ENCODE measurements at regions not wholly inside any gene's neighbourhood (a gene's known extent, or its start where the extent isn't known, plus 50 kb on each side); places are given as distances from the start of the nearest gene placed in this dataset.

DNA sequence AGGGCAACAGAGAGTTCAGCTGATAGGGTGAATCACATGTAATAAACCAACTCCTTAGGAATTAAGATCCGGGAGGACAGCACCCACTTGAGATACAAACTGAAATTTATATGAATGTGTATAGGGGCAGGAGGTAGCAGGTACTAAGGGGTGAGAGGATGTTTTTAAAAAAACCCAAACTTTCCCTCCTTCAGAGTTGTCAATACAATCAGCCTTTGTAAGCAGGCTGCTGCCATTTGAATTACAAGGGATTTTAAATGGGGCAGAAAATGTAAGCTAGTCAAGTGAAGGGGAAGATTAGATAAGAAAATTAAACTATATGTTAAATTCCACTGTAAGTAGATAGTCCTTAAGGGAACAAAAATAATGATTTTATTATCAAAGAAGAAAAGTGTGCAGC, 1239.7 kb upstream of the CELF4 start:
- ChIA-PET CTCF (interaction anchor here (0.7 kb wide), 1 partner anchor 1331 kb away, joined by 3 read pairs; no protein-coding TSS in a partner anchor), POLR2A (no interaction called here)
- TF ChIP-seq FOXA1 (IDR thresholded peaks at IDR 0.05) (no peak), SUZ12 (IDR thresholded peaks at IDR 0.05) (no peak), SP1 (IDR thresholded peaks at IDR 0.05) (no peak), FOXM1 (IDR thresholded peaks at IDR 0.05; ENCODE audit: borderline replicate concordance) (no peak), NFRKB (IDR thresholded peaks at IDR 0.05) (no peak), ARNT (IDR thresholded peaks at IDR 0.05) (no peak), BHLHE40 (IDR thresholded peaks at IDR 0.05; ENCODE audit: borderline replicate concordance) (no peak), FOXK2 (IDR thresholded peaks at IDR 0.05) (no peak), ZNF384 (IDR thresholded peaks at IDR 0.05) (no peak), CTBP1 (IDR thresholded peaks at IDR 0.05; ENCODE audit: borderline replicate concordance) (no peak), HDGF (IDR thresholded peaks at IDR 0.05; ENCODE audit: borderline replicate concordance) (no peak), ELF4 (IDR thresholded peaks at IDR 0.05) (no peak)

DNA sequence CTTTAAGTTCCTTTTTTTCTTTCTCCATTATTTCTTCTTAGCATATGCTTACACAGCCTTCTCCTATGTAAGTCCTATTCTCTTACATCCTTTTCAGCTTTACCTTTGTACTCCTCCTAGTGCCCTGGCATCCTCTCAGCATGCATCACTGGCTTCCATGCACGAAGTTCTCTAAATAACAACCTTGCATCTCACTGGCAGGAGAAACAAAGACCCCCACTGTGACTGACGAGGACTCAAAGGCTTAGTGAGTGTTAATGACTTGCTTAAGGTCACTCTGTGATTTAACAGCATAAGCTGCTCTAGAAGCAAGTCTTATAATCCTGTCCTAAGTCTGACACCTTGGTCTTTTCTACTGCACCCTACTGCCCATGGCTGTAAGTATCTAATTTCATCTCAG, 1236.0 kb upstream of the CELF4 start:
- no peak for DNase-seq (ENCODE audit: extremely low spot score)
- no peak for TF ChIP-seq FOXK2 (IDR thresholded peaks at IDR 0.05)
- TF ChIP-seq ELF4 (IDR thresholded peaks at IDR 0.05) = no peak
- TF ChIP-seq, protein P1, sequence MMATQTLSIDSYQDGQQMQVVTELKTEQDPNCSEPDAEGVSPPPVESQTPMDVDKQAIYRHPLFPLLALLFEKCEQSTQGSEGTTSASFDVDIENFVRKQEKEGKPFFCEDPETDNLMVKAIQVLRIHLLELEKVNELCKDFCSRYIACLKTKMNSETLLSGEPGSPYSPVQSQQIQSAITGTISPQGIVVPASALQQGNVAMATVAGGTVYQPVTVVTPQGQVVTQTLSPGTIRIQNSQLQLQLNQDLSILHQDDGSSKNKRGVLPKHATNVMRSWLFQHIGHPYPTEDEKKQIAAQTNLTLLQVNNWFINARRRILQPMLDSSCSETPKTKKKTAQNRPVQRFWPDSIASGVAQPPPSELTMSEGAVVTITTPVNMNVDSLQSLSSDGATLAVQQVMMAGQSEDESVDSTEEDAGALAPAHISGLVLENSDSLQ (IDR thresholded peaks at IDR 0.05) = no peak
- TF ChIP-seq FOXM1 (IDR thresholded peaks at IDR 0.05; ENCODE audit: borderline replicate concordance) = no peak
- no peak for TF ChIP-seq NFRKB (IDR thresholded peaks at IDR 0.05)
- TF ChIP-seq LEF1 (IDR thresholded peaks at IDR 0.05; ENCODE audit: borderline replicate concordance) = no peak
- TF ChIP-seq ZNF384 (IDR thresholded peaks at IDR 0.05) = no peak
- no peak for TF ChIP-seq ARNT (IDR thresholded peaks at IDR 0.05)
- TF ChIP-seq SP1 (IDR thresholded peaks at IDR 0.05) = no peak
- TF ChIP-seq FOXA1 (IDR thresholded peaks at IDR 0.05) = no peak
- no peak for TF ChIP-seq BHLHE40 (IDR thresholded peaks at IDR 0.05; ENCODE audit: borderline replicate concordance)
- TF ChIP-seq HDGF (IDR thresholded peaks at IDR 0.05; ENCODE audit: borderline replicate concordance) = no peak
- TF ChIP-seq L3MBTL2 (conservative IDR thresholded peaks at IDR 0.05) = no peak
- no peak for TF ChIP-seq CTBP1 (IDR thresholded peaks at IDR 0.05; ENCODE audit: borderline replicate concordance)
- no peak for TF ChIP-seq SUZ12 (IDR thresholded peaks at IDR 0.05)
- TF ChIP-seq TARDBP (IDR thresholded peaks at IDR 0.05) = no peak
- CTCF ChIA-PET = no interaction called here
- POLR2A ChIA-PET = no interaction called here

More for the DNA sequence above, 1239.7 kb upstream of the CELF4 start:
- DNase-seq (ENCODE audit: extremely low spot score) = no peak

- CTCF ChIA-PET = no interaction called here
- POLR2A ChIA-PET = no interaction called here
- TF ChIP-seq L3MBTL2 (conservative IDR thresholded peaks at IDR 0.05) = no peak
- TF ChIP-seq FOXM1 (IDR thresholded peaks at IDR 0.05; ENCODE audit: borderline replicate concordance) = no peak
- no peak for TF ChIP-seq SP1 (IDR thresholded peaks at IDR 0.05)
- TF ChIP-seq CTBP1 (IDR thresholded peaks at IDR 0.05; ENCODE audit: borderline replicate concordance) = no peak
- no peak for TF ChIP-seq ELF4 (IDR thresholded peaks at IDR 0.05)
- TF ChIP-seq HDGF (IDR thresholded peaks at IDR 0.05; ENCODE audit: borderline replicate concordance) = no peak
- no peak for TF ChIP-seq FOXK2 (IDR thresholded peaks at IDR 0.05)
- no peak for TF ChIP-seq TARDBP (IDR thresholded peaks at IDR 0.05)
- DNase-seq (ENCODE audit: extremely low spot score) = no peak
Measured at GRCh38 chr18:38796762-38797161, 1231.2 kb upstream of the CELF4 start.

DNA sequence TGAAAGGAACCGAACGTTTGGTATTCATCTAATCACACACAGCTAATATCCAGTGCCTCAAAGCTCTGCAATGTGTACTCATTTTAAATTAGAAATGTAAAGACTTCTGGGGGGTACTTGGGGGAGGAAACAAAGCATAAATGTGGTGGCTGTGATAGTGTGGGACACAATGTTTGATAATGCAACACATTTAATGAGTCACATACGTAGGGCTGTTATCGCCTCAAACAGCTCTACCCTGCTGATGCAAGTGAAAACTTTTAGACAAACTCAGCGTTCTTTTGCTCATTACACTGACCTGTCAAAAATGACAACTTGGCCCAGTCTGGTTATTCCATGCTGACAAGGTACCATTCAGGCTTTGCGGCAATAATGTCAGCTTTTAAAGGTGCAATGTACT, 1227.1 kb upstream of the CELF4 start:
- CTCF ChIA-PET = no interaction called here
- no peak for DNase-seq (ENCODE audit: extremely low spot score)
- TF ChIP-seq FOXK2 (IDR thresholded peaks at IDR 0.05) = no peak
- POLR2A ChIA-PET = no interaction called here

GRCh38 chr18:38790786-38791185, 1225.2 kb upstream of the CELF4 start:
- POLR2A ChIA-PET = no interaction called here
- DNase-seq (ENCODE audit: extremely low spot score) = no peak
- TF ChIP-seq, protein P1 (IDR thresholded peaks at IDR 0.05) = no peak
- TF ChIP-seq L3MBTL2 (conservative IDR thresholded peaks at IDR 0.05) = no peak
- TF ChIP-seq NFRKB (IDR thresholded peaks at IDR 0.05) = no peak
- no peak for TF ChIP-seq CTBP1 (IDR thresholded peaks at IDR 0.05; ENCODE audit: borderline replicate concordance)
- no peak for TF ChIP-seq ARNT (IDR thresholded peaks at IDR 0.05)
- TF ChIP-seq ZNF384 (IDR thresholded peaks at IDR 0.05) = no peak
- TF ChIP-seq FOXM1 (IDR thresholded peaks at IDR 0.05; ENCODE audit: borderline replicate concordance) = no peak
- TF ChIP-seq TARDBP (IDR thresholded peaks at IDR 0.05) = no peak
- TF ChIP-seq BHLHE40 (IDR thresholded peaks at IDR 0.05; ENCODE audit: borderline replicate concordance) = no peak
- no peak for TF ChIP-seq FOXA1 (IDR thresholded peaks at IDR 0.05)
- no peak for TF ChIP-seq ELF4 (IDR thresholded peaks at IDR 0.05)
- TF ChIP-seq HDGF (IDR thresholded peaks at IDR 0.05; ENCODE audit: borderline replicate concordance) = no peak
- TF ChIP-seq LEF1 (IDR thresholded peaks at IDR 0.05; ENCODE audit: borderline replicate concordance) = no peak
- no peak for TF ChIP-seq FOXK2 (IDR thresholded peaks at IDR 0.05)
- TF ChIP-seq SUZ12 (IDR thresholded peaks at IDR 0.05) = no peak
- TF ChIP-seq SP1 (IDR thresholded peaks at IDR 0.05) = no peak
- CTCF ChIA-PET = no interaction called here

DNA sequence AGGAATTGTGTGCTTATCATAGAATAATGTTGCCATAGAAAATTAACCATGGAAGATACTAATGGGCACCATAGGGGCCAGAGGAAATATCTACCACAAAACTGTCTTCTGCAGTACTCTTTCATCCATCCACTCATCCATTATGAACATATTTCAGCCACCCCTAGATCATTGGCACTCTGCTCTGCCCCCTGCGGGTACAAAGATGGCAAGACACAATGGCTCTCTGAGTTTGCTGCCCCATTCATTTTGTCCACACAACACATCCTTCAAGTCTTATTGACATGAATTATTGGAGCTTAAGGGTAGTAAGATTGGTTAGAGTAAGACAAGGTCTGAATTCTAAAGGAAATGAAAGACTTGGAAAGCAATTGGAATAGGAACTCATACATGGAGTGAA, 1224.7 kb upstream of the CELF4 start:
- POLR2A ChIA-PET = no interaction called here
- TF ChIP-seq SUZ12 (IDR thresholded peaks at IDR 0.05) (no peak), FOXA1 (IDR thresholded peaks at IDR 0.05) (no peak), CTBP1 (IDR thresholded peaks at IDR 0.05; ENCODE audit: borderline replicate concordance) (no peak), TARDBP (IDR thresholded peaks at IDR 0.05) (no peak)
- peak; percentile 34 for DNase-seq (ENCODE audit: extremely low spot score)
- CTCF ChIA-PET = no interaction called here

GRCh38 chr18:38789141-38789540, 1223.5 kb upstream of the CELF4 start:
- no peak for TF ChIP-seq HDGF (IDR thresholded peaks at IDR 0.05; ENCODE audit: borderline replicate concordance)
- no peak for TF ChIP-seq FOXM1 (IDR thresholded peaks at IDR 0.05; ENCODE audit: borderline replicate concordance)
- no peak for TF ChIP-seq SP1 (IDR thresholded peaks at IDR 0.05)
- no peak for TF ChIP-seq LEF1 (IDR thresholded peaks at IDR 0.05; ENCODE audit: borderline replicate concordance)
- TF ChIP-seq, protein P1 (IDR thresholded peaks at IDR 0.05) = no peak
- no peak for TF ChIP-seq ARNT (IDR thresholded peaks at IDR 0.05)
- TF ChIP-seq ZNF384 (IDR thresholded peaks at IDR 0.05) = no peak
- TF ChIP-seq BHLHE40 (IDR thresholded peaks at IDR 0.05; ENCODE audit: borderline replicate concordance) = no peak
- TF ChIP-seq FOXA1 (IDR thresholded peaks at IDR 0.05) = no peak
- TF ChIP-seq L3MBTL2 (conservative IDR thresholded peaks at IDR 0.05) = no peak
- TF ChIP-seq TARDBP (IDR thresholded peaks at IDR 0.05) = no peak
- no peak for TF ChIP-seq SUZ12 (IDR thresholded peaks at IDR 0.05)
- TF ChIP-seq FOXK2 (IDR thresholded peaks at IDR 0.05) = no peak
- no peak for TF ChIP-seq NFRKB (IDR thresholded peaks at IDR 0.05)
- TF ChIP-seq CTBP1 (IDR thresholded peaks at IDR 0.05; ENCODE audit: borderline replicate concordance) = no peak
- TF ChIP-seq ELF4 (IDR thresholded peaks at IDR 0.05) = no peak
- ChIA-PET CTCF (interaction anchor here (0.6 kb wide), 1 partner anchor 260 kb away, joined by 3 read pairs; no protein-coding TSS in a partner anchor), POLR2A (no interaction called here)
- no peak for DNase-seq (ENCODE audit: extremely low spot score)

All from HEK293T (cell line).